A549 (cell line): ENCODE measurements at regions not wholly inside any gene's neighbourhood (a gene's known extent, or its start where the extent isn't known, plus 50 kb on each side); places are given as distances from the start of the nearest gene placed in this dataset.

Experiments
- ATAC-seq, 2 experiments: fragments of 200-7000 bp in 1 of 2; fragments of >200 bp in 1 of 2; cut with Nextera tagmentation in 1 of 2; cut with Tn5 transposase in 1 of 2; 3 replicates each; pipeline versions ENCODE4 v1.8.0 to v1.9.1; 2018 to 2020; ENCODE audit warnings: mild to moderate bottlenecking in 1 of 2, moderate library complexity in 1 of 2
- CTCF ChIA-PET: fragments of 300-600 bp; sonication (Branson Sonifier 250); formaldehyde crosslinking; extraction: SDS; loops from one replicate; lab custom pipeline; 2021; ENCODE audit warnings: antibody characterized with exemption, inconsistent platforms; lab: Yijun Ruan, JAX
- POLR2A ChIA-PET: fragments of 350-600 bp; formaldehyde crosslinking; extraction: SDS; loops from one replicate; lab custom pipeline; 2021; ENCODE audit warnings: antibody characterized with exemption, inconsistent platforms; lab: Yijun Ruan, JAX
- DNase-seq, 2 experiments: peaks; one replicate each; pipeline versions ENCODE4 v3.0.0 to v3.0.0-alpha.2; 2011 to 2016; ENCODE audit warnings: low read depth in 1 of 2, low spot score in 1 of 2
- FAIRE-seq: peaks from 2 replicates; lab custom pipeline; 2011; peaks lifted over from hg19 to GRCh38; lab: Jason Lieb, UNC
- H3K27ac ChIP-seq, 2 experiments: fragments of >200 bp; sonication (Bioruptor Twin); formaldehyde crosslinking; 3 replicates each; pipeline ENCODE4 v1.5.1; 2016 to 2017
- H3K4me1 ChIP-seq: fragments of >200 bp; sonication (Bioruptor Twin); formaldehyde crosslinking; 3 replicates; pipeline ENCODE4 v1.6.1; 2016
- H3K4me2 ChIP-seq: fragments of >200 bp; sonication (Bioruptor Twin); formaldehyde crosslinking; 3 replicates; pipeline ENCODE4 v1.6.1; 2016
- H3K4me3 ChIP-seq: fragments of >200 bp; sonication (Bioruptor Twin); formaldehyde crosslinking; 3 replicates; pipeline ENCODE4 v1.5.1; 2016
- H3K9me3 ChIP-seq: fragments of >200 bp; sonication (Bioruptor Twin); formaldehyde crosslinking; 3 replicates; pipeline ENCODE4 v1.6.1; 2016
- CHD2 ChIP-seq: fragments of 150-350 bp; IDR thresholded peaks from 2 replicates; pipeline ENCODE4 v1.6.1; 2014; ENCODE audit warnings: low read length; ENCODE audit not compliant: partially characterized antibody
- CTCF ChIP-seq: fragments of >200 bp; sonication (Bioruptor Twin); formaldehyde crosslinking; IDR thresholded peaks from 3 replicates; pipeline ENCODE4 v1.5.1; 2016
- EHF ChIP-seq: fragments of 250-450 bp; sonication (Bioruptor Pico); IDR thresholded peaks from 2 replicates; pipeline ENCODE4 v1.5.0; 2020; ENCODE audit warnings: mild to moderate bottlenecking
- EHMT2 ChIP-seq: fragments of 200-600 bp; sonication (generic); IDR thresholded peaks from 2 replicates; pipeline ENCODE4 v1.6.1; 2016; ENCODE audit warnings: antibody characterized with exemption, low read depth, mild to moderate bottlenecking, moderate library complexity
- ESRRA ChIP-seq: fragments of 150-350 bp; IDR thresholded peaks from 2 replicates; pipeline ENCODE4 v1.6.1; 2014; ENCODE audit warnings: mild to moderate bottlenecking, low read length, borderline replicate concordance
- FOSB ChIP-seq: fragments of 250-450 bp; sonication (Bioruptor Pico); IDR thresholded peaks from 2 replicates; pipeline ENCODE4 v1.5.0; 2020; ENCODE audit warnings: mild to moderate bottlenecking, moderate library complexity
- FOSL2 ChIP-seq, 2 experiments: fragments of 450-650 bp in 1 of 2; fragments of >200 bp in 1 of 2; sonication (Bioruptor Twin) in 1 of 2; formaldehyde crosslinking; IDR thresholded peaks; 2 replicates each; pipeline versions ENCODE4 v1.5.0 to v1.6.1; 2016 to 2020; ENCODE audit warnings: mild to moderate bottlenecking in 1 of 2, moderate library complexity in 1 of 2
- HDAC2 ChIP-seq: fragments of 200-600 bp; sonication (generic); IDR thresholded peaks from 2 replicates; pipeline ENCODE4 v1.6.1; 2016
- HEYL ChIP-seq: fragments of 250-450 bp; sonication (Bioruptor Pico); IDR thresholded peaks from 2 replicates; pipeline ENCODE4 v1.8.0; 2021; ENCODE audit warnings: mild to moderate bottlenecking, moderate library complexity
- HMGXB4 ChIP-seq: fragments of 250-450 bp; sonication (Bioruptor Pico); IDR thresholded peaks from 2 replicates; pipeline ENCODE4 v1.5.0; 2021; ENCODE audit warnings: mild to moderate bottlenecking, moderate library complexity, borderline replicate concordance
- HOXA7 ChIP-seq: fragments of 250-450 bp; sonication (Bioruptor Pico); IDR thresholded peaks from 2 replicates; pipeline ENCODE4 v1.5.0; 2020; ENCODE audit warnings: mild to moderate bottlenecking, moderate library complexity
- JUNB ChIP-seq: fragments of >200 bp; sonication (Bioruptor Twin); formaldehyde crosslinking; IDR thresholded peaks from 2 replicates; pipeline ENCODE4 v1.6.1; 2016
- KDM1A ChIP-seq: fragments of 200-600 bp; sonication (generic); IDR thresholded peaks from 2 replicates; pipeline ENCODE4 v1.6.1; 2016; ENCODE audit warnings: low read depth, mild to moderate bottlenecking
- KDM5A ChIP-seq: fragments of 200-600 bp; sonication (generic); IDR thresholded peaks from 2 replicates; pipeline ENCODE4 v1.6.1; 2016; ENCODE audit warnings: antibody characterized with exemption, mild to moderate bottlenecking
- MAFK ChIP-seq: fragments of 450-650 bp; IDR thresholded peaks from 2 replicates; pipeline ENCODE4 v1.6.1; 2014; ENCODE audit not compliant: partially characterized antibody
- MAX ChIP-seq: IDR thresholded peaks from 2 replicates; pipeline ENCODE4 v1.6.1; 2012
- MYC ChIP-seq: IDR thresholded peaks from 2 replicates; pipeline ENCODE4 v1.6.1; 2012; ENCODE audit warnings: mild to moderate bottlenecking, inconsistent platforms, low read length, improper control_type of control experiment, borderline replicate concordance
- NR3C1 ChIP-seq: fragments of >200 bp; sonication (Bioruptor Twin); formaldehyde crosslinking; IDR thresholded peaks from 3 replicates; pipeline ENCODE4 v1.6.1; 2017
- PBX3 ChIP-seq: IDR thresholded peaks from 2 replicates; pipeline ENCODE4 v1.6.1; 2012
- POLR2A ChIP-seq: IDR thresholded peaks from 2 replicates; pipeline ENCODE4 v1.6.1; 2012; ENCODE audit warnings: mild to moderate bottlenecking, low read length
- POLR2AphosphoS2 ChIP-seq: conservative IDR thresholded peaks from 2 replicates; pipeline ENCODE4 v1.6.1; 2012; ENCODE audit warnings: low read length, improper control_type of control experiment, inconsistent platforms
- RAD21 ChIP-seq, 2 experiments: fragments of >200 bp in 1 of 2; sonication (Bioruptor Twin) in 1 of 2; formaldehyde crosslinking in 1 of 2; IDR thresholded peaks in 1 of 2; conservative IDR thresholded peaks in 1 of 2; 2 replicates in 1 of 2; 3 replicates in 1 of 2; pipeline ENCODE4 v1.6.1; 2012 to 2018; ENCODE audit warnings: inconsistent platforms in 1 of 2
- RFX5 ChIP-seq: fragments of 450-650 bp; IDR thresholded peaks from 2 replicates; pipeline ENCODE4 v1.7.1; 2014; ENCODE audit warnings: antibody characterized with exemption, mild to moderate bottlenecking, moderate library complexity
- TP53 ChIP-seq: fragments of 250-450 bp; sonication (Bioruptor Pico); IDR thresholded peaks from 2 replicates; pipeline ENCODE4 v1.5.0; 2021; ENCODE audit warnings: mild to moderate bottlenecking, moderate library complexity
- ZC3H11A ChIP-seq: fragments of 450-650 bp; IDR thresholded peaks from 2 replicates; pipeline ENCODE4 v1.6.1; 2014; ENCODE audit warnings: antibody characterized with exemption, mild to moderate bottlenecking
- ZNF302 ChIP-seq: fragments of 250-450 bp; sonication (Bioruptor Pico); IDR thresholded peaks from 2 replicates; pipeline ENCODE4 v1.9.0; 2021; ENCODE audit warnings: inconsistent platforms, mild to moderate bottlenecking, moderate library complexity
- WGBS: methylation state at CpG from one replicate; pipeline ENCODE4 v1.1.6; 2017; ENCODE audit errors: missing lambda C conversion rate; 5-methylcytosine and 5-hydroxymethylcytosine counted together

GRCh38 chr16:55039042-55039441, 108.4 kb downstream of the IRX5 start:
- H3K4me2 ChIP-seq = no peak overlapping the region
- WGBS = 33% methylated on average over 6 of the region's 6 CpGs
- ATAC-seq (no peak), DNase-seq (no peak), FAIRE-seq (no peak)
- POLR2A ChIA-PET = no interaction called here
- H3K27ac ChIP-seq = no peak overlapping the region
- no peaks in the 10 kb centered on the region for H3K9me3 ChIP-seq
- CTCF ChIA-PET = no interaction called here
- TF ChIP-seq EHMT2 = no peak
- TF ChIP-seq CHD2 = no peak
- TF ChIP-seq KDM1A = no peak
- TF ChIP-seq EHF (CRISPR knock-in tag) = no peak
- TF ChIP-seq HMGXB4 = no peak
- no peak for TF ChIP-seq NR3C1
- no peak for TF ChIP-seq POLR2AphosphoS2
- TF ChIP-seq HEYL (CRISPR knock-in tag) = no peak
- no peak for TF ChIP-seq ZNF302 (CRISPR knock-in tag)
- no peak for TF ChIP-seq RFX5
- no peak for TF ChIP-seq POLR2A
- TF ChIP-seq PBX3 = no peak
- TF ChIP-seq CTCF = no peak
- TF ChIP-seq TP53 (CRISPR knock-in tag) = no peak
- no peak for TF ChIP-seq JUNB
- no peak for TF ChIP-seq HDAC2
- TF ChIP-seq HOXA7 (CRISPR knock-in tag) = no peak
- no peak overlapping the region for H3K4me3 ChIP-seq
- no peaks in the 10 kb centered on the region for H3K4me1 ChIP-seq

- no peak overlapping the region for H3K27ac ChIP-seq
- ChIA-PET CTCF (no interaction called here), POLR2A (no interaction called here)
- TF ChIP-seq ESRRA = no peak
- TF ChIP-seq MAX = no peak
- TF ChIP-seq ZC3H11A = no peak
- no peak for TF ChIP-seq CTCF
- no peak for TF ChIP-seq HMGXB4
- TF ChIP-seq FOSB (CRISPR knock-in tag) = no peak
- no peak for TF ChIP-seq HDAC2
- no peak for TF ChIP-seq MYC
- no peak for TF ChIP-seq KDM5A
- TF ChIP-seq JUNB = no peak
- TF ChIP-seq MAFK = no peak
- no peak for TF ChIP-seq POLR2A
- no peak for TF ChIP-seq FOSL2 (IDR thresholded peaks at IDR 0.05)
- TF ChIP-seq FOSL2 (CRISPR knock-in tag; IDR thresholded peaks at IDR 0.05) = no peak
- TF ChIP-seq RAD21 (conservative IDR thresholded peaks at IDR 0.05 in 1 of 2, IDR thresholded peaks at IDR 0.05 in 1 of 2) = no peak
- H3K4me2 ChIP-seq = no peak overlapping the region
- FAIRE-seq (no peak), ATAC-seq (no peak), DNase-seq (no peak)
- H3K4me1 ChIP-seq = no peaks in the 10 kb centered on the region
- H3K4me3 ChIP-seq = no peak overlapping the region
- 39% methylated on average over 6 of the region's 6 CpGs for WGBS
- no peaks in the 10 kb centered on the region for H3K9me3 ChIP-seq
Measured at GRCh38 chr16:55039511-55039910, 108.8 kb downstream of the IRX5 start.
